Astrocyte of the cerebellum (primary cell): ENCODE measurements at regions not wholly inside any gene's neighbourhood (a gene's known extent, or its start where the extent isn't known, plus 50 kb on each side); places are given as distances from the start of the nearest gene placed in this dataset.

ENCODE experiments used
- DNase-seq: peaks from one replicate; pipeline ENCODE4 v3.0.0-alpha.2; 2011; ENCODE audit warnings: low read depth
- H3K4me3 ChIP-seq: 2 replicates; pipeline ENCODE4 v1.5.1; 2011; ENCODE audit warnings: mild to moderate bottlenecking, low read depth, low read length, moderate library complexity
- in situ Hi-C: cut with HindIII; loops from 2 replicates; pipeline ENCODE4 v1.10.0; 2017; ENCODE audit warnings: low sequenced_read_pairs
- TF ChIP-seq, protein P1 (sequence below): IDR thresholded peaks from 2 replicates; pipeline ENCODE4 v1.5.1; 2012; ENCODE audit warnings: low read length, low read depth, moderate library complexity, mild to moderate bottlenecking; ENCODE audit errors: missing control alignments

DNA sequence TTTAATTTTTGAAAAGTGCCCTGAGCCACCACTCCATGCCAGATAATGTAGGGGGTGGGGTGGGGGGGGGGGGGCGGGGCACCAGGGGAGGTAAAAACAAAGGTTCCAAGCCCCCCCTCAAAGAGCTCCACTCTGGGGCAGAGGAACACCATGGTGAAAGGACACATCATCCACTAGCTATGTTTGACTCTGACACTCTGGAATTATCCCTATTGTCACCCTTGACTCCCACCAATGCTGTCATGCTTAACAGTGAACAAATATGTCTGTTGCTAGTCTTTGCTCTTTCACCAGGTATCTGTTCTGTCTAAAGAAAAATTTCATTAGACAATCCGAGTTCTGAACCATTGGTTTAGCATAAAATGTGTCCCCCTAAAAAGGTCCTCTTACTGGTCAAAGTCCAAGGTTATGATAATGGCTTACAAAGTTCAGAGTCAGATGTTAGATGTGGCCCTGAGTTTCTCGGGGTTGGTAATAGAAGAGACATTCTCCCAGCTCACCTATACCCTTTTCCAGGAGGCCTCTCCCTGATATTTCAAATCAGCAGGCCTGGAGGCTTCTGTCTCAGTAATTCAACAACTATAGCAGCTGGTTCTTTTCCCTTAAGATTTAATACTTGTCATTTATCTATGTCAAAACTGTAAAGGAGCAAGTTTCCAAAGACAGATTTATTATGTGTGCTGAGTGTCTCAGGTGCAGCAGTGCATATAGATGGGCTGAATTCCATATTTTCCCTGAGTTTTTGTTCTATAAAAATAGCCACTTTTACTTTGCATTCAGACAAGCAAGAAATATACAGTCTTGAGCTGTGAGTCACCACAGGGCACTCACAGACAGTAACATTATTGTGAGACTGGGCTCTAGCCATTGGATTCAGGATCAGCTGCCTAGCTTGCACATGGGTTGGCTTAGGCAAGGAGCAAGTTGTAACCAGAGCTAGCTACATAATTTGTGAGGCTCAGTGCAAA lies 174.1 kb downstream of the CSNK2A3 start:
- TF ChIP-seq, protein P1, sequence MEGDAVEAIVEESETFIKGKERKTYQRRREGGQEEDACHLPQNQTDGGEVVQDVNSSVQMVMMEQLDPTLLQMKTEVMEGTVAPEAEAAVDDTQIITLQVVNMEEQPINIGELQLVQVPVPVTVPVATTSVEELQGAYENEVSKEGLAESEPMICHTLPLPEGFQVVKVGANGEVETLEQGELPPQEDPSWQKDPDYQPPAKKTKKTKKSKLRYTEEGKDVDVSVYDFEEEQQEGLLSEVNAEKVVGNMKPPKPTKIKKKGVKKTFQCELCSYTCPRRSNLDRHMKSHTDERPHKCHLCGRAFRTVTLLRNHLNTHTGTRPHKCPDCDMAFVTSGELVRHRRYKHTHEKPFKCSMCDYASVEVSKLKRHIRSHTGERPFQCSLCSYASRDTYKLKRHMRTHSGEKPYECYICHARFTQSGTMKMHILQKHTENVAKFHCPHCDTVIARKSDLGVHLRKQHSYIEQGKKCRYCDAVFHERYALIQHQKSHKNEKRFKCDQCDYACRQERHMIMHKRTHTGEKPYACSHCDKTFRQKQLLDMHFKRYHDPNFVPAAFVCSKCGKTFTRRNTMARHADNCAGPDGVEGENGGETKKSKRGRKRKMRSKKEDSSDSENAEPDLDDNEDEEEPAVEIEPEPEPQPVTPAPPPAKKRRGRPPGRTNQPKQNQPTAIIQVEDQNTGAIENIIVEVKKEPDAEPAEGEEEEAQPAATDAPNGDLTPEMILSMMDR: no peak
- in situ Hi-C loops: no loop called here
- no peak overlapping the region for H3K4me3 ChIP-seq
- peak; percentile 57 for DNase-seq

DNA sequence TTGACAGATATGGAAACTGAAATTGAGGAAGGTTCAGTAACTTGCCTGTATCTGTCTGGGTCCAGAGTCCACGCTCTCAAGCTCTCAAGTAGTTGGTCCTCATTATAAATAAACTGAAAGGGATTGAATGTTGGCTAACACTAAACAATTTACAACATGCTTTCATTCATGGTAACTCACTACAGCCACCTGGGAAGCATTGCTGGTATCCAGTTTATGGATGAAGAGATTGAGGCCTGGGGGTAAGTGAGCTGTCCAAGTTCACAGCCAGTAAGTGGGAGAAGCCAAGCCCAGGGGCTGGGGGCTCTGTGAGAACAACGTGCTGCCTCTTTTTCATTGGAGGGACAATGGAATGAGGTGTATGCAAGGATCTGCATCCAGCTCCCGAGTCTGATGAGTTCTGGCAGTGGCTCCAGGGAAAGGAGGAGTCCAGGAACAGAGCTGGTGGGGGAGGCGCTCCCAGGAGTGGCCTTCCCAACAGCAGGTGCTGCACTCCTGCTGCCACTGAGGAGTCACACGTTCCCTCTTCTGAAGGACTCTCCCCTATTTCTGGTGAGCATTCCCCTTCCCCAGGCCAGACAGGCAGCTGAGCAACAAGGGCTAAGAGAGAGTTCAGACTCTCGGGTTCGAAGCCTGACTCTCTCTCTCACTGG lies 175.8 kb downstream of the CSNK2A3 start:
- H3K4me3 ChIP-seq: no peak overlapping the region
- no peak for DNase-seq
- TF ChIP-seq, protein P1: no peak
- in situ Hi-C loops: no loop called here

DNA sequence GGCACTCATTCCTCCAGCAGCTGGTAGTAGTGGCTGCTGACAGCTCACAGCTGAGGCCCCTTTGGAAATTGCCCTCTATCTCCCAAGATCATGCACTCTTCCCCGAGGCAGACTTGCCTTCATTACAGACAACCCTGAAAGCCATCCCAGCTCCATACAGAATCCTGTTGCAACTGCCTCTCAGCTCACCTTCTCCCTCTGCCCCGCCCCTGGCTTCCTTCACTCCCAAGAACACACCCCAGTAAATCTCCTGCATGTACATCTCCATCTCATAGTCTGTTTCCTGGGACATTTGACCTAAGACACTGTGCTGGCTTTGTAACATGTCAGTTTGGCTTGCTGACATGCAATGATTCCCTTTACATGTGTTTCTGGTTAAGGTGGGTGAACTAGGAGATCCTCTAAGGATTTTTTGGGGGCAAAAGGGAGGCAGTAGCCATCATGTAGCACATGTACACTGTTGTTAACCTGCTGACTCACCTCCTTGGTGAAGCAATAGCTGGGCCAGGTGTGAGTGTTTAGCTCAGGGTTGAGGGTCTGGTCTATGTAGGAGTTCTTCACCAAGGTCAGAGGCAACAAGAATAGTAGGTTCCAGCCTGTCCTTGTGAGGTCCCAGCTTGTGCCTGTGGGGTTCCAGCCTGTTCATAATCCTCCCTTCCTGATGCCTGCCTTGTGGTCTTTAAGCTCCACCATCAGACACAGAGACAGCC lies 179.6 kb downstream of the CSNK2A3 start:
- in situ Hi-C loops: no loop called here
- no peak for DNase-seq
- H3K4me3 ChIP-seq: no peak overlapping the region
- TF ChIP-seq, protein P1: no peak

DNA sequence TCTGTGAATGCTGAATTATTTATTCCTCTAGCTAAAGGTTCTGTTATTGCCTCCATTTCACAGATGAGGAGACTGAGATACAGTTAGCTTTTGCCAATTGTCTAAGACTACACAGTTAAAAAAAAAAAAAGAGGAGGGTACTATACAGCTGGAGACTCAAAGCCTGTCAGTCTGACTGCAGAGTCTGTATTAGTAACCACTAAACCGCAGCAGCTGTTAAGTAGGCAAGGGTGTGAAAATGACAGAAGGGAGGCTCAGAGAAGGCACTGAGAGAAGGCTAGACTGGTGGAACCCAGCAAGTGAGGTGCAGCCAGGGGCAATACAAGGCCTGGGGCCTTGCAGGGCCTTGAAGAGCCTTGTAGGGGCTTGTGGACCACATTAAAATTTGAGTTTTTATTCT lies 181.2 kb downstream of the CSNK2A3 start:
- TF ChIP-seq, protein P1: no peak
- in situ Hi-C loops: no loop called here
- H3K4me3 ChIP-seq: no peak overlapping the region
- DNase-seq: no peak

DNA sequence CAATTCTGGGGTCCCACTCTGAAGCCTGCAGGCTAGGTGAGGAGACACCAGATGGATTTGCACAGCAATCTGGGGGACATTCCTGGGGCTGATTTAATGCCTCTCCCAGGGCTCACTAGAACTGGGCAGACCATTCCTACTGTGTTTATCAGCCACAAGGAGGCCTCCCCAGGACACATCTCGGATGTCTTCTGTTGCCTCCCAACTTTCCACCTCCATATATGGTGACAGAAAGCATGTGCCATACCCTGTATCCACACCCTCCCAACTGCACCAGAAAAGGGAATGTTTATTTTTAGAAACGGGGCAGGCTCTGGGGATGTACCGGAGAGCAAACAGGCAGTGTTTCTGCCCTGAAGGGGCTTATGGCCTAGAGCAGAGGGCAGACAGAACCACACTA lies 181.8 kb downstream of the CSNK2A3 start:
- no peak overlapping the region for H3K4me3 ChIP-seq
- TF ChIP-seq, protein P1: no peak
- in situ Hi-C loops: no loop called here
- no peak for DNase-seq

DNA sequence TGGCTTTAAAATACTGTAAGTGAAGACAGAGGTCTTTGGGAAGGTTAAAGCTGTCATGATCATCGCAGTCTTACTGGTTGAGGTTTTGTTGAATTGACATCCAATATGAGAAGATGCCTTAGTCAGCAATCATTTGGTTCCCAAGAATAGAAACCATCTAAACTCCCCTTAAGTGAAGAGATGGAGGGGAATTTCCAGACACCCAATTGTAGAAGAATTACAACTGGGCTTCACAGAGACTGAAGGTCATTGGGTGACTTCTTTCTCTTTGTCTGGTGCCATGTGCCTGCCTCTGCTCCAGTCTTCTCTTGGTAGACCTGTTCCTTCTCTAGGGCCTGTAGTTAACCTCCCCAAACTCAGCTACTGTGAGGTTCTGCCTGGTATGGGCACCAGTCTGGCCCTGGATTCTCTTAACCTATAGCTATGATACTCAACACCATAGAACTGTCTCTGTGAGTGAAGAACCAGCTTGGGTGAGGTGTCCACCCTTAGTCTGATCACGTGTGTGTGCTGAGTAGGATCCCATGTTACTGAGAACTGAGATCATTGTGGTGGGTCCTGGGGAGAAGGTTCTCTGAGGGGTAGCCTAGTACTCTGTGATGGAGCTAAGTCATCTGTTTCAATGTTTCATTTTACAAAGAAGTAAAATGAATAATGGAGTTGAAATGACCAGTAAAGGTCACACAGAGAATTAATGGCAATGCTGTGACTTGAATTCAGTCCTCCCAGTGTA lies 182.5 kb downstream of the CSNK2A3 start:
- TF ChIP-seq, protein P1: no peak
- in situ Hi-C loops: no loop called here
- DNase-seq: no peak
- no peak overlapping the region for H3K4me3 ChIP-seq
